ENCODE measurements at regions not wholly inside any gene's neighbourhood (a gene's known extent, or its start where the extent isn't known, plus 50 kb on each side); places are given as distances from the start of the nearest gene placed in this dataset.

- DNase-seq: no peak
These were observed 375.7 kb upstream of the CAMK1G start for GRCh38 chr1:209207701-209208286.

- DNase-seq: no peak
These were observed 374.9 kb upstream of the CAMK1G start for GRCh38 chr1:209208648-209209047.

- DNase-seq: no peak
These were observed 369.5 kb upstream of the CAMK1G start for GRCh38 chr1:209213989-209214388.

- DNase-seq: no peak
These were observed 367.7 kb upstream of the CAMK1G start for GRCh38 chr1:209215826-209216225.

- no peak for DNase-seq
These were observed 365.4 kb upstream of the CAMK1G start for GRCh38 chr1:209218113-209218512.

GRCh38 chr1:209218981-209219380 is 364.5 kb upstream of the CAMK1G start:
- no peak for DNase-seq

- no peak for DNase-seq
These were observed 363.6 kb upstream of the CAMK1G start for GRCh38 chr1:209219791-209220524.

GRCh38 chr1:209222826-209223225 is 360.7 kb upstream of the CAMK1G start:
- DNase-seq: no peak

- no peak for DNase-seq
These were observed 359.7 kb upstream of the CAMK1G start for GRCh38 chr1:209223791-209224190.

- no peak for DNase-seq
These were observed 358.6 kb upstream of the CAMK1G start for GRCh38 chr1:209224886-209225285.

- DNase-seq: no peak
These were observed 356.3 kb upstream of the CAMK1G start for GRCh38 chr1:209227171-209227570.

- no peak for DNase-seq
These were observed 355.6 kb upstream of the CAMK1G start for GRCh38 chr1:209227941-209228340.

GRCh38 chr1:209229494-209230061 is 353.9 kb upstream of the CAMK1G start:
- no peak for DNase-seq

GRCh38 chr1:209230314-209230713 is 353.2 kb upstream of the CAMK1G start:
- DNase-seq: no peak

GRCh38 chr1:209231476-209232156 is 351.9 kb upstream of the CAMK1G start:
- no peak for DNase-seq

GRCh38 chr1:209232197-209232596 is 351.3 kb upstream of the CAMK1G start:
- DNase-seq: no peak

- DNase-seq: no peak
These were observed 350.8 kb upstream of the CAMK1G start for GRCh38 chr1:209232759-209233158.

- no peak for DNase-seq
These were observed 348.3 kb upstream of the CAMK1G start for GRCh38 chr1:209235166-209235565.

- no peak for DNase-seq
These were observed 345.2 kb upstream of the CAMK1G start for GRCh38 chr1:209238356-209238755.

- no peak for DNase-seq
These were observed 343.2 kb upstream of the CAMK1G start for GRCh38 chr1:209240351-209240750.

- no peak for DNase-seq
These were observed 342.0 kb upstream of the CAMK1G start for GRCh38 chr1:209241487-209241886.

- DNase-seq: peak; percentile 18 to 26
These were observed 334.8 kb upstream of the CAMK1G start for GRCh38 chr1:209248649-209249279.

- DNase-seq: no peak
These were observed 334.2 kb upstream of the CAMK1G start for GRCh38 chr1:209249280-209249670.

Data from AML-193 (cell line).